ENCODE measurements at regions not wholly inside any gene's neighbourhood (a gene's known extent, or its start where the extent isn't known, plus 50 kb on each side); places are given as distances from the start of the nearest gene placed in this dataset.

- no peak overlapping the region for H3K4me3 ChIP-seq (ENCODE audit: insufficient read depth, low read depth, low read length, poor library complexity, severe bottlenecking)
- H3K9me3 ChIP-seq (ENCODE audit: control insufficient read depth, low read length), result no peaks in the 10 kb centered on the region
- no peaks in the 10 kb centered on the region for H3K27me3 ChIP-seq (replicated peaks; ENCODE audit: control insufficient read depth, insufficient read depth, low read length, poor library complexity, severe bottlenecking)
- no peaks in the 10 kb centered on the region for H3K4me1 ChIP-seq (ENCODE audit: control insufficient read depth, insufficient read depth, low read length, poor library complexity, severe bottlenecking)
- no peak for DNase-seq
- no peak overlapping the region for H3K27ac ChIP-seq (ENCODE audit: insufficient read depth, low read length, poor library complexity, severe bottlenecking)
- H3K36me3 ChIP-seq (ENCODE audit: control insufficient read depth, insufficient read depth, low read length), result no peaks in the 10 kb centered on the region
Measured at GRCh38 chr6:115712291-115712961, 348.3 kb downstream of the FRK start.

GRCh38 chr6:115708850-115709249 is 351.8 kb downstream of the FRK start:
- Histone ChIP-seq H3K36me3 (ENCODE audit: control insufficient read depth, insufficient read depth, low read length) (no peaks in the 10 kb centered on the region), H3K27me3 (replicated peaks; ENCODE audit: control insufficient read depth, insufficient read depth, low read length, poor library complexity, severe bottlenecking) (no peaks in the 10 kb centered on the region), H3K9me3 (ENCODE audit: control insufficient read depth, low read length) (no peaks in the 10 kb centered on the region), H3K4me3 (ENCODE audit: insufficient read depth, low read depth, low read length, poor library complexity, severe bottlenecking) (no peak overlapping the region), H3K27ac (ENCODE audit: insufficient read depth, low read length, poor library complexity, severe bottlenecking) (no peak overlapping the region), H3K4me1 (ENCODE audit: control insufficient read depth, insufficient read depth, low read length, poor library complexity, severe bottlenecking) (no peaks in the 10 kb centered on the region)
- DNase-seq, result no peak

- no peak overlapping the region for H3K4me3 ChIP-seq (ENCODE audit: insufficient read depth, low read depth, low read length, poor library complexity, severe bottlenecking)
- DNase-seq, result no peak
- H3K4me1 ChIP-seq (ENCODE audit: control insufficient read depth, insufficient read depth, low read length, poor library complexity, severe bottlenecking), result no peaks in the 10 kb centered on the region
- H3K27me3 ChIP-seq (replicated peaks; ENCODE audit: control insufficient read depth, insufficient read depth, low read length, poor library complexity, severe bottlenecking), result no peaks in the 10 kb centered on the region
- no peaks in the 10 kb centered on the region for H3K9me3 ChIP-seq (ENCODE audit: control insufficient read depth, low read length)
- no peaks in the 10 kb centered on the region for H3K36me3 ChIP-seq (ENCODE audit: control insufficient read depth, insufficient read depth, low read length)
- H3K27ac ChIP-seq (ENCODE audit: insufficient read depth, low read length, poor library complexity, severe bottlenecking), result no peak overlapping the region
Measured at GRCh38 chr6:115706981-115707380, 353.7 kb downstream of the FRK start.

- H3K36me3 ChIP-seq (ENCODE audit: control insufficient read depth, insufficient read depth, low read length), result no peaks in the 10 kb centered on the region
- no peak overlapping the region for H3K4me3 ChIP-seq (ENCODE audit: insufficient read depth, low read depth, low read length, poor library complexity, severe bottlenecking)
- DNase-seq, result no peak
- H3K27me3 ChIP-seq (replicated peaks; ENCODE audit: control insufficient read depth, insufficient read depth, low read length, poor library complexity, severe bottlenecking), result no peaks in the 10 kb centered on the region
- H3K27ac ChIP-seq (ENCODE audit: insufficient read depth, low read length, poor library complexity, severe bottlenecking), result no peak overlapping the region
- no peaks in the 10 kb centered on the region for H3K4me1 ChIP-seq (ENCODE audit: control insufficient read depth, insufficient read depth, low read length, poor library complexity, severe bottlenecking)
- H3K9me3 ChIP-seq (ENCODE audit: control insufficient read depth, low read length), result no peaks in the 10 kb centered on the region
Measured at GRCh38 chr6:115706324-115706723, 354.4 kb downstream of the FRK start.

GRCh38 chr6:115704028-115704427 is 356.7 kb downstream of the FRK start:
- H3K27me3 ChIP-seq (replicated peaks; ENCODE audit: control insufficient read depth, insufficient read depth, low read length, poor library complexity, severe bottlenecking), result no peaks in the 10 kb centered on the region
- H3K27ac ChIP-seq (ENCODE audit: insufficient read depth, low read length, poor library complexity, severe bottlenecking), result no peak overlapping the region
- H3K4me1 ChIP-seq (ENCODE audit: control insufficient read depth, insufficient read depth, low read length, poor library complexity, severe bottlenecking), result no peaks in the 10 kb centered on the region
- DNase-seq, result no peak
- no peaks in the 10 kb centered on the region for H3K9me3 ChIP-seq (ENCODE audit: control insufficient read depth, low read length)
- H3K36me3 ChIP-seq (ENCODE audit: control insufficient read depth, insufficient read depth, low read length), result no peaks in the 10 kb centered on the region
- no peak overlapping the region for H3K4me3 ChIP-seq (ENCODE audit: insufficient read depth, low read depth, low read length, poor library complexity, severe bottlenecking)

GRCh38 chr6:115691433-115691832 is 369.3 kb downstream of the FRK start:
- Histone ChIP-seq H3K4me1 (ENCODE audit: control insufficient read depth, insufficient read depth, low read length, poor library complexity, severe bottlenecking) (no peaks in the 10 kb centered on the region), H3K36me3 (ENCODE audit: control insufficient read depth, insufficient read depth, low read length) (no peaks in the 10 kb centered on the region), H3K9me3 (ENCODE audit: control insufficient read depth, low read length) (no peaks in the 10 kb centered on the region), H3K27me3 (replicated peaks; ENCODE audit: control insufficient read depth, insufficient read depth, low read length, poor library complexity, severe bottlenecking) (no peaks in the 10 kb centered on the region), H3K27ac (ENCODE audit: insufficient read depth, low read length, poor library complexity, severe bottlenecking) (no peak overlapping the region), H3K4me3 (ENCODE audit: insufficient read depth, low read depth, low read length, poor library complexity, severe bottlenecking) (no peak overlapping the region)
- DNase-seq, result no peak

GRCh38 chr6:115690854-115691253 is 369.8 kb downstream of the FRK start:
- Histone ChIP-seq H3K27me3 (replicated peaks; ENCODE audit: control insufficient read depth, insufficient read depth, low read length, poor library complexity, severe bottlenecking) (no peaks in the 10 kb centered on the region), H3K4me3 (ENCODE audit: insufficient read depth, low read depth, low read length, poor library complexity, severe bottlenecking) (no peak overlapping the region), H3K4me1 (ENCODE audit: control insufficient read depth, insufficient read depth, low read length, poor library complexity, severe bottlenecking) (no peaks in the 10 kb centered on the region), H3K27ac (ENCODE audit: insufficient read depth, low read length, poor library complexity, severe bottlenecking) (no peak overlapping the region), H3K9me3 (ENCODE audit: control insufficient read depth, low read length) (no peaks in the 10 kb centered on the region), H3K36me3 (ENCODE audit: control insufficient read depth, insufficient read depth, low read length) (no peaks in the 10 kb centered on the region)
- no peak for DNase-seq

GRCh38 chr6:115681978-115682775 is 378.5 kb downstream of the FRK start:
- Histone ChIP-seq H3K4me1 (ENCODE audit: control insufficient read depth, insufficient read depth, low read length, poor library complexity, severe bottlenecking) (no peaks in the 10 kb centered on the region), H3K27ac (ENCODE audit: insufficient read depth, low read length, poor library complexity, severe bottlenecking) (no peak overlapping the region), H3K4me3 (ENCODE audit: insufficient read depth, low read depth, low read length, poor library complexity, severe bottlenecking) (no peak overlapping the region), H3K9me3 (ENCODE audit: control insufficient read depth, low read length) (no peaks in the 10 kb centered on the region), H3K27me3 (replicated peaks; ENCODE audit: control insufficient read depth, insufficient read depth, low read length, poor library complexity, severe bottlenecking) (no peaks in the 10 kb centered on the region), H3K36me3 (ENCODE audit: control insufficient read depth, insufficient read depth, low read length) (no peaks in the 10 kb centered on the region)
- no peak for DNase-seq

- DNase-seq, result no peak
- Histone ChIP-seq H3K9me3 (ENCODE audit: control insufficient read depth, low read length) (no peaks in the 10 kb centered on the region), H3K4me1 (ENCODE audit: control insufficient read depth, insufficient read depth, low read length, poor library complexity, severe bottlenecking) (no peaks in the 10 kb centered on the region), H3K4me3 (ENCODE audit: insufficient read depth, low read depth, low read length, poor library complexity, severe bottlenecking) (no peak overlapping the region), H3K27me3 (replicated peaks; ENCODE audit: control insufficient read depth, insufficient read depth, low read length, poor library complexity, severe bottlenecking) (no peaks in the 10 kb centered on the region), H3K27ac (ENCODE audit: insufficient read depth, low read length, poor library complexity, severe bottlenecking) (no peak overlapping the region), H3K36me3 (ENCODE audit: control insufficient read depth, insufficient read depth, low read length) (no peaks in the 10 kb centered on the region)
Measured at GRCh38 chr6:115680621-115681020, 380.1 kb downstream of the FRK start.

- no peak for DNase-seq
- Histone ChIP-seq H3K36me3 (ENCODE audit: control insufficient read depth, insufficient read depth, low read length) (no peaks in the 10 kb centered on the region), H3K9me3 (ENCODE audit: control insufficient read depth, low read length) (no peaks in the 10 kb centered on the region), H3K27ac (ENCODE audit: insufficient read depth, low read length, poor library complexity, severe bottlenecking) (no peak overlapping the region), H3K4me3 (ENCODE audit: insufficient read depth, low read depth, low read length, poor library complexity, severe bottlenecking) (no peak overlapping the region), H3K4me1 (ENCODE audit: control insufficient read depth, insufficient read depth, low read length, poor library complexity, severe bottlenecking) (no peaks in the 10 kb centered on the region), H3K27me3 (replicated peaks; ENCODE audit: control insufficient read depth, insufficient read depth, low read length, poor library complexity, severe bottlenecking) (no peaks in the 10 kb centered on the region)
Measured at GRCh38 chr6:115677198-115677597, 383.5 kb downstream of the FRK start.
